GM21360 (cell line): ENCODE measurements at regions not wholly inside any gene's neighbourhood (a gene's known extent, or its start where the extent isn't known, plus 50 kb on each side); places are given as distances from the start of the nearest gene placed in this dataset.
"Not testable (repeated sequence)": the region's sequence is repeated elsewhere in the genome, so short reads cannot be mapped to it uniquely, and the experiment has no call there.

Experiments
- ATAC-seq: cut with Tn5 transposase; IDR thresholded peaks from one replicate; pipeline ENCODE4 v1.9.1; 2021; ENCODE audit warnings: mild to moderate bottlenecking, moderate library complexity; ENCODE audit not compliant: unreplicated experiment

DNA sequence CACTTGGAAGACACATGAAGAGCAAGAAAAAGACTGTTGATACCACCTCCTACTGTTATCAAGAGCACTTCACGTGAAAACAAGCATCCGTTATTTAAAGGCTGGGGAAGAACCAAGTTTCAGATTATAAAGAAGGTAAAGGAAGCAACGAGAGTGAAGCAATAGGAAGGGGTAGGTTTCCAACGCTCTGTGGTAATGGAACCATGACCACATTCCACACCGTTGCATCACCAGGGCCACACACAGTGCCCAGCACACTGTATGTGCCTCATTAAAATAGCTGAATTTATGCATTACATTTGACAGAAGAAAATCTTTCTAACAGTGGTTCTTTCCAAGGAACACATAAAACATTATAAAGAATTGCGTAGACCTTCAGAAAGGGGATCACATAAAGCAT, 435.8 kb downstream of the MRPL39 start:
- no peak for ATAC-seq

DNA sequence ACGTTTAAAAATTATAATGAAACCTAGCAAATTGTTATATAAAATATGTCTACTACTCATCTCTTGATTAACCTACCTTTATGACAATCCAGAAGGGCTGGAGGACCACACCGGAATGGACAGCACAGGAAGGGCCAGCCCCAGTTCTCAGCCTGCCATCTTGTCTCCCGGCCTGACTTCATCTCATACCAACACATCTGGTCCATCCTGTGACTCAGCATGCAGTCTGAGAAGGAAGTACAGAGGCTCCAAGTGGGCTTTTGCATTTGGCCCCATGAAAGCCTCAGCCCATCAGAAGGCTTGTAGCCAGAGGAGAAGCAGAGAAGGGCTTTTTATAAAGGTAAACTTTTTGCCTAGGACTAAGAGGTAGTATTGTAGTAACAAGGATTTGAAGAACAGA, 436.6 kb downstream of the MRPL39 start:
- no peak for ATAC-seq

DNA sequence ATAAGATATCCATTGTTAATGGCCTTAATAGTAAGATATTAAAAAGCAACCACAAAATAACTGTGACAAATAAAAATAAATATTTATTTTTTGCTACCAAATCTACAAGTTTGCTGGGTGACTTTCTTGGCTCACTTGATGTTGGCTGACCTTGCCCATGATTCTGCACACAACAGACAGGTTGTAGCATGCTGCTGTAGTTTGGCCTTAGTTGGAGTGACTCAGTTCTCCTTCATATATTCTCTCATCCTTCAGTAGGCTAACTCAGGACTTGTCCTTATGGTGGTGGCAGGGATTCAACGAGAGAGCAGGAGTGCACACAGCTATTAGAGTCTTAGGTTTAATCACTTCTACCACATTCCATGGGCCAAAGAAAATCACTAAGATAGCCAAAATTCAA, 437.9 kb downstream of the MRPL39 start:
- no peak for ATAC-seq

DNA sequence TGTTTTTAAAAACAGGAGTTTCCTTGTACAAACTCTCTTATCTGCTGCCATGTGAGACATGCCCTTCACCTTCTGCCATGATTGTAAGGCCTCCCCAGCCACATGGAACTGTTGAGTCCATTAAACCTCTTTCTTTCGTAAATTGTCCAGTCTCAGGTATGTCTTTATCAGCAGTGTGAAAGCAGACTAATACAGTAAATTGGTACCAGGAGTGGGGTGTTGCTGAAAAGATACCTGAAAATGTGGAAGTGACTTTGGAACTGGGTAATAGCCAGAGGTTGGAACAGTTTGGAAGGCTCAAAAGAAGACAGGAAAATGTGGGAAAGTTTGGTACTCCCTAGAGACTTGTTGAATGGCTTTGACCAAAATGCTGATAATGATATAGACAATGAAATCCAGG, 440.4 kb downstream of the MRPL39 start:
- not testable (repeated sequence) for ATAC-seq

DNA sequence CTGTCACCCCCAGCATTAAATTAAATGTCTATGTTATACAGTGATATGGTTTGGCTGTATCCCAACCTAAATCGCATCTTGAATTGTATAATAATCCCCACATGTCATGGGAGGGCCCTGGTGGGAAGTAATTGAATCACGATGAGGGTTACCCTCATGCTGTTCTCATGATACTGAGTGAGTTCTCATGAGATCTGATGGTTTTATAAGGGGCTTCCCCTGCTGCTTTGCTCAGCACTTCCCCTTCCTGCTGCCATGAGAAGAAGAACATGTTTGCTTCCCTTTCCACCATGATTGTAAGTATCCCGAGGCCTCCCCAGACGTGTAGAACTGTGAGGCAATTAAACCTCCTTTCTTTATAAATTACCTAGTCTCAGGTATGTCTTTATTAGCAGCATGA, 445.7 kb downstream of the MRPL39 start:
- no peak for ATAC-seq

DNA sequence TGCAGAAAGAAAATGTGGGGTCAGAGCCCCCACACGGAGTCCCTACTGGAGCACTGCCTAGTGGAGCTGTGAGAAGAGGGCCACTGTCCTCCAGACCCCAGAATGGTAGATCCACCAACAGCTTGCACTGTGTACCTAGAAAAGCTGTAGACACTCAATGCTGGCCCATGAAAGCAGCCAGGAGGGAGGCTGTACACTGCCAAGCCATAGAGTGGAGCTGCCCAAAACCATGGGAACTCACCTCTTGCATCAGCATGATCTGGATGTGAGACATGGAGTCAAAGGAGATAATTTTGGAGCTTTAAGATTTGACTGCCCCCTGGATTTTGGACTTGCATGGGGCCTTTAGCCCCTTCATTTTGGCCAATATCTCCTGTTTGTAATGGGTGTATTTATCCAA, 452.3 kb downstream of the MRPL39 start:
- ATAC-seq, result not testable (repeated sequence)

DNA sequence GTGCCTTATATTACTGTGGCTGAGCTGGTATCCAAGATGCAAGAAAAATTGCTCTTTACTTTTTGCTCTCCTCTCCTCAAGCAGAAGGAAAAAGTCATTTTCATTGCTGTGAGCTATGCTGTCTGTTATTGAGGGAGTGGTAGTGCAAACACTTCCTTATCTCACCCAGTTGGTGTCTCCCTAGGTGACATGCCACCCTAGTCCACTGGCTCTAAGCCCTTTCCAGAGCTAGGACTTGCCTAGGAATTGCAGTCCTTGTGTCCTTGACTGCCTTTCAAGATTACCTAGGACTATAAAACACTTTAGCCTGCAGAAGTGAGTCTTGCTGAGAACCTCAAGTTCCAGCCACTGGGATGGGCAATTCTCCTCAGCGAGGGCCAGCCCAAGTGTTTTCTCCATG, 458.3 kb downstream of the MRPL39 start:
- ATAC-seq, result no peak

DNA sequence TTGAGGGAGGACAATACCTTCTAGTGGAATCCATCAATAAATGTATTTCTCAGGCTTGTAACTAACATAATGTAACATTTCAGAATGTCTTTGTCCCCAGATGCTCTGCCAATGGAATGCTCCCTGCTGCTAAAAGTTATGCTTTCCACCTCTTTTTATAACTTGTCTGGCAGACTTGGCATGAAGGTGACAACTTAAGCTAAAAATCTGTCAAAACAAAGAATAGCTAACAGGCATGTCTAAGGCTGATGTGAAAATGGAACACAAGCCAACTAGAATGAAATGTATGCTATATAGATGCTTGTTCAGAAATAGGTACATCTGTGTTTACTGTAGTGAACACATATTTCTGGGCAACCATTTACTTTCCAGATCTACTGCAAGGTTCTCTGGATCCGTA, 467.9 kb downstream of the MRPL39 start:
- ATAC-seq, result no peak

DNA sequence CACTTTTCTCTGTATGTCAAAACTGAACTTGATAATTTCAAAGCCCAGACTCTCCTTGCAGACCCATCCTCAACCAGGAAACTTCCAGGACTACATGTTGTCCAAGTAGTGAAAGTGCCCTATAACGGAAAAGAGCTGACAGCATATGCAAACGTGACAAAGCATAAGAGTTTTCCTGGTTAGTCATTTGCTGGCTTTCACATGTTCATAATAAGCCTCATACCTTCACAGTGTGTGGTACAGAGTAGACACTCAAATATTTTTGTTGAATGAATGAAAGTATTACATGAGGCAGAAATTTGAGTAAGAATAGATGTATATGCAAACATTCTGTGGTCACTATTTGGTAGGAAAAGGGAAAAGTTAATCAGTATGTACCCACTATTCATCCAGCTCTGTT, 473.3 kb downstream of the MRPL39 start:
- ATAC-seq, result no peak

DNA sequence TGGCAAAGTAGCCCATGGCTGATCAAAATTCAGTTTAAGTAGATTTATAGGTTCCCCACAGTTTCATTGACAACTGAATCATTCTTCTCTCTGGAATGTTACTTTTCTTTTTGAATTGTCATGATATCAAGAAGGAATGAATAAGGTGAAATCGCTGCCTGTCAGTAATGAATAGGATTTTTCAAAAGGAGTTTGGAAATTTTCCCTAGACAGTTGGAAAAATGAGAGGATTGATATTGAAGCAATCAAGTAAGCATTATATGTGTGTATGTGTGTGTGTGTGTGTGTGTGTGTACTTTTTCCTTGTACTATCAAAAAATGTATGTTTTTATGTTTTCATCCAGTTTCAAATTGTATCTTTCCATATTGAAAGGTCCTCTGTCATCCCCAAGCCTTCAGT, 479.5 kb downstream of the MRPL39 start:
- no peak for ATAC-seq

DNA sequence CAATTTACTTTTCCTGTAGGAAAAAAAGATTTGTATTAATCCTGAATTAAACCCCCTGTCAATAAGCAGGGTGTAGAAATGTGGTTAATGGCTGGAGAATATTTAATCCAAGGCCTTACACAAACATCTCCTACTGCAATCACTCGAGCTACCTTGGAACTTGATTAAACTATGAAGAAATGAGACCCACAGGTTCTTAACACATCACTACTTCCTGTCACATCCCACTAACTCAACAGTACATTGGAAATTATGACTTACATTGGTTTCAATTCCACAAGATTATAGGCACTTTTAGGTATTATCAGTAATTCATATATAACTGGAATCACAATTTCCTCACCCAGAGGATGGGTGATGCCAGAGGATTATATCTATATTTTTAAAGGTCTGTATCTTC, 480.3 kb downstream of the MRPL39 start:
- no peak for ATAC-seq

DNA sequence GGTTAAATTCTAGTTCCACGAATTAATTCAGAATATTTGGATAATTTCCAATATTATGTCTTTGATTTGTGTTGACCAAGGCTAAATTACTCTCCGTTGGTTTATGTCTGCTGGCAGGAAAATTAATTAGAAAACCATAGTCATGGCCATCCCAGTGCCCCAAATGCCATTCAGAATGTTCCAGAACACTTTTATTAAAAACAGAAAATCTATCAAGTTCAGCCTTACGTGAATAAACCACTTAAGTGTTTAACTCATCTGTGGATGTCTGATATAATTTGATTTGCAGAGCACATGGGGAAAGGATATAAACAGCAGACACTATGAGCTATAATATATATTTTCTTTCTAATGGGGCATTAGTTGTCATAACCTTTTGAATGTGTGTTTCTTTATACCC, 480.7 kb downstream of the MRPL39 start:
- no peak for ATAC-seq

DNA sequence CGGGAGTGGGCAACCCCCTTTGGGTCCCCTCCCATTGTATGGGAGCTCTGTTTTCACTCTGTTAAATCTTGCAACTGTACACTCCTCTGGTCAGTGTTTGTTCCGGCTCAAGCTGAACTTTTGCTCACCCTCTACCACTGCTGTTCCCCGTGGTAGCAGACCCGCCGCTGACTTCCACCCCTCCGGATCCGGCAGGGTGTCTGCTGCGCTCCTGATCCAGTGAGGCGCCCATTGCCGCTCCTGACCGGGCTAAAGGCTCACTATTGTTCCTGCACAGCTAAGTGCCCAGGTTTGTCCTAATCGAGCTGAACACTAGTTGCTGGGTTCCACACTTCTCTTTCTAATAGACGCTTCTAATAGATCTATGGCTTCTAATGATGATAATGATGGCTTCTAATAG, 488.6 kb downstream of the MRPL39 start:
- no peak for ATAC-seq

DNA sequence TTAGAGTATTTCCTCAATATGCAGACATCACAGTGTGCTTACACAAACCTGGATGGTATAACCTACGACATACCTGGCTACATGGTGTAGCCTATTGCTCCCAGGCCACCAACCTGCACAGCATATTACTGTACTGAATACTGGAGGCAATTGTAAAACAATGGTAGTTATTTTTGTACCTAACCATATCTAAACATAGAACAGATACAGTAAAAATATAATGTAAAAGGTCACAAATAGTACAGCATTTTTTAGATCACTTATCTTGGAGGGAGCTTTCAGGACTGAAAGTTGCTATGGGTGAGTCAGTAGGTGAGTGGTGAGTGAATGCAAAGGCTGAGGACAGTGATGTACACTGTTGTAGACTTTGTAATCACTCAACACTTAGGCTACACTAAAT, 492.3 kb downstream of the MRPL39 start:
- peak; percentile 81 for ATAC-seq

DNA sequence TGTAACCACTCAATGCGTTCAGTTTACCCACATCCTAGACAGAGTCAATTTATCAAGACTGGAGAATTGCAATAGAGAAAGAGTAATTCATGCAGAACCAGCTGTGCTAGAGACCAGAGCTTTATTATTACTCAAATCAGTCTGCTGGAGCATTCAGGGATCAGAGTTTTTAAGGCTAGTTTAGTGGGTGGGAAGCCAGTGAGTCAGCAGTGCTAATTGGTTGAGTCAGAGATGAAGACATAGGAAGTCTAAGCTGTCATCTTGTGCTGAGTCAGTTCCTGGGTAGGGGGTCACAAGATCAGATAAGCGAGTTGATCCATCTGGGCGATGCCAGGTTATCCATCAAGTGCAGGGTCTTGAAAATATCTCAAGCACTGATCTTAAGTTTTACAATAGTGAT, 499.6 kb downstream of the MRPL39 start:
- no peak for ATAC-seq

DNA sequence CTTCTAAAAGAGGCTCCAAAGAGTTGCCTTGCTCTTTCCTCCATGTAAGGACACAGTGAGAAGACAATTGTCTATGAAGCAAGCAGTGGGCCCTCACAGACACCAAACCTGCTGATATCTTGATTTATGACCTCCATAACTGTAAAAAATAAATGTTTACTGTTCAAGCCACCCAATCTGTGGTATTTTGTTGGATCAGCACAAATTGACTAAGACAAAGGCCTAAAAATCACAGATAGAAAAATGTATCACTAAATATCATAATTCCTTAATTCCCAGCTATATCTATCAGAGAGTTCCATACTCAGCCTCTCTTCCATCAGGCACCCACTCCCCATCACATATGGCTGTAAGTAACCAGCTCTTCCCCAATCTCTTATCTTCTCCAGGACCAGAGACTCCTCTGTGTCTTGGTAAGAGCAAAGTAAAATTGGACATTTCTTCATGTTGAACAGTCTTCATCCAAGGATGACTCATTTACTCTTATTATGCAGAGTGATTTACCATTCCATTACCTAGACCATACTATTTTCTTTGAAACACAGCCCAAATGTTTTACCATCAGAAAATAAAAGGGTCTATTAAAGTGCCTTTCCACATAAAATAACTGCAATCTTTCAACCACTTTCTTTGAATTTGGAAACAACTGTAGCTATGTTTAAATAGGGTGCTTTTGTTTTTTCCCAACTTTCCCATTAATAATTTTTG, 503.6 kb downstream of the MRPL39 start:
- ATAC-seq, result no peak

DNA sequence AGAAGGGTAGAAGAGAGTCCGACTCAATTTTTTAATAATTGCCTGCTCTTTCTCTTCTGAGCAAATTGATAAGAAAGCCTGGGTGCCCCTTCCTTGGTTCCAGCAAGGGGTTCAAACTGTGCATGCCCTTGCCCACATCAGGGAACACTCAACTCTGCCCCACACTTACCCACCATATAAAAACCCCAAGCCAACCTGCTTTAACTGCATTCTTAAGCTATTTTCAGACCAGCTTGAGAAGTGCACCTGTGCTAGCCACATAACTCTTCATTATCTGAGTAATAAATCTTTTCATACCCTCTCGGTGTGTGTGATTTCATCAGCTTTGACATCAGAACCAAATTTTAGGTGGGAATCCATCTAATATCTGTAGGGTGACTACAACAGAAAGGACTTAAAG, 509.6 kb downstream of the MRPL39 start:
- ATAC-seq, result no peak

DNA sequence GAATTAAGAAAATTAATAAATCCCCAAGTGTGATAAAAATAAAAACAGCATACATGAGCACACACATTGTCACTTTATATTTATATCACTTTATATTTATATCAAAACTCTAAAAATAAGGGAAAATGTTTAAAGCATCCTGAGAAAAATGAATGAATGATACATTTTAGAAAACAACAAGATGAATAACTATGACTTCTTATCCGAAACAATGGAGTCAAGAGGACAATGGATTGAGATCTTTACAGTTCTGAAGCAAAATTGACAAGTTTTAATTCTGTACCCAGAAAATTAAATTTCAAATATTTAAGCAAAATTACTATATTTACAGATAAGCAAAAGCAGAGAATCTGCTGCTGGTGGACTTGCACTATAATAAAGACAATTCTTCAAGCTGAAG, 512.6 kb downstream of the MRPL39 start:
- ATAC-seq, result no peak

DNA sequence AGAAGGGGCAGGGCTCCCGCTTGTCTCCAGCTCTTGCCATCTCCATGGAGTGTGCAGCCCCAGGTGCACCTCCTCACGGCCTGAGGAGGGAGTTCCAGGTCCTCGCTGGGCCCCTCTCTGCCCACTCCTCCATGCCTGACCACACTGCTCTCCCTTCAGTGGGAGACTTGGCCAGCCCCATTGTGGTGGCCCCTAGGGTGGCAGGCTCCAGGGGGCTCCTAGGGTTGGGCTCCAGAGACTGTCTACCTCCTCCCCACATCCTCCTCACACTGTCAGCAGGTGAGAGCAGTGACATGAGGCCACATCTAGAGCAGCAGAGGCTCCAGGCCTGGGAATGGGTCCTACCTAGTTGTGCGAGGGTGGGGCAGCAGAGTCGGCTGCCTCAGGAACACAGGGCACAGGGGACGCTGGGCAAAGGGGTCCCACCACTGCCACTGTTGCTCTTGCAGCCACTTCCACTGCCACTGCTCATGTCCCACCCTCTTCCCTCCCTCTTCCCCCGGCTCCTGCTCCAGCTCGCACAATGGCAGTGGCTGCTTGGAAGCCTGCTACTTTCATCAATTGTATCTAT, 514.8 kb downstream of the MRPL39 start:
- no peak for ATAC-seq

DNA sequence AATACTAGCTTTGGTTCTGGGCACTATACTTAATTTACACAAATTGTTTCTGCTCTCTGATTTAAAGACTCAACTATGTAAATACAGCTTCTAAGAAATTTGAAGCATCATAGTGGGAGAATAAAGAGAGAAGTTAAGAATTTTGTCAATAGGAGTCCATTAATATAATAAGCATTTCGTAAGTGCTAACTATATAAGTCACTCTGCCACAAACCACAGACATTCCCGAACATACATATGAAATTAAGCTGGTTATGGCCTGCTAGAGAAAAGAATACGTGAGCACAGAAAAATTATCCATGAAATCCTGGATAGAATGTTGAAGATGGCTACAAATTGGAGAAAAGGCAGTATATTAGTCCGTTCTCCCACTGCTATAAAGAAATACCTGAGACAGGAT, 526.2 kb downstream of the MRPL39 start:
- ATAC-seq, result no peak

DNA sequence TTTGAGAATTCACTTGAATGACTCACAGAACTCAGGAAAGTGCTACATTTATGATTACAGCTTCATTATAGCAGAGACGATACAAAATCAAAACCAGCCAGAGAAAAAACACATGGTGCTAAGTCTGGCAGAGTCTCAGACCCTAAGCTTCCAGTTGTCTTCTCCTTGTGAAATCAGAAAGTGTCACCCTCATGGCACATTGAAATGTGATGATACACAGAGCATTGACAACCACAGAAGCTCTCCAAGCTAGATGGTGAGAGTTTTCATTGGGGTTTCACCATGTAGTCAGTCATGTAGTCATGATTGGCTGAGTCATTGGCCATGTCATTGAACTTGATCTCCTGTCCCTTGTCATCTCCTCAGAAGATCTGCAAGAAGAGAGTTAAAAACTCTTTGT, 526.6 kb downstream of the MRPL39 start:
- ATAC-seq, result no peak

DNA sequence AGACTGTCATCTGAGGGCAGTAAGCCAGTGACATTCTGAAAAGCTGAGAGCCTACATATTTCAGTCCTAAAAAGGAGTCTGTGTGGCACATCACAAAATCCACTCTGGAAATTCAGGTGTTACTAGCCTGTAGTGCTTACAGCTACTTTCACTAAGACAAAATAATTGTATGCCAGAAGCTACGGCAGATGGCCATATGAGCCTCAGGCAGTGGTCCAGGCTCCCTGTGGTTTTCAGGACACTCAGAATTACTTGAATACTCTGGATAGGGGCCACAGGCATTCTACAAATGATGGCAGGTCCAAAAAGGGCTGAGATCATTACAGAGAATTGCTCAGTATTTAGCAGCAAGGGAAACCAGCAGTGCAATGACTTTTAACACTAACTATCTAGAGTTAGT, 527.1 kb downstream of the MRPL39 start:
- no peak for ATAC-seq

DNA sequence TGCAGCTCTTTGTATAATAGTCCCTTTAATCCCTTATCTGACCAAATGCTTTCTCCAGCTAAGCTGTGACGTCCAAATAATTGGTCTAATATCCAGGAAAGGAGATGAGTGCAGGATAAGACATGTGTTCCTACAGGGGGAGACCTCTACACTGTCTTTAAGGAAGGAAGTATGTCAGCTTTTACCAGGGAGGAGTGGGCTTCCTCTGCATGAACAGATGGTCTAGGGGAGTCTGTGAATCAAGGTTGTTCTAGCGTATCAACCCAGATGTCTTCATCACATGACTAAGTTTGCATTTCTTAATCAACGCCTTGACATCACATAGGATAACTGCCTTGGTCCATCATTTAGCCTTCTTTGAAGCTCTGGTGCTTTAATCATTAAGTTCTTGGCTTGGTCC, 528.2 kb downstream of the MRPL39 start:
- no peak for ATAC-seq
